Caco-2 (cell line): ENCODE measurements at regions not wholly inside any gene's neighbourhood (a gene's known extent, or its start where the extent isn't known, plus 50 kb on each side); places are given as distances from the start of the nearest gene placed in this dataset.

ENCODE experiments used
- BruUV-seq: library from RNA; stranded (reverse); fragments of 400-500 nt; replicated peaks from 2 replicates; lab custom pipeline; 2021; lab: Mats Ljungman, UMichigan
- CTCF ChIA-PET: fragments of 300-600 bp; sonication (Branson Sonifier 250); formaldehyde crosslinking; loops from one replicate; lab custom pipeline; 2022; ENCODE audit warnings: antibody characterized with exemption; lab: Charles Lee
- POLR2A ChIA-PET: fragments of 300-600 bp; sonication (Branson Sonifier 250); formaldehyde crosslinking; loops from one replicate; lab custom pipeline; 2022; ENCODE audit warnings: antibody characterized with exemption; lab: Charles Lee
- DNase-seq, 2 experiments: peaks; one replicate each; pipeline versions ENCODE4 v3.0.0 to v3.0.0-alpha.2; 2020 to 2022
- H3K27me3 ChIP-seq: replicated peaks from 2 replicates; pipeline ENCODE4 v1.6.0; 2011; ENCODE audit warnings: low read length; ENCODE audit not compliant: control insufficient read depth, insufficient read depth
- H3K36me3 ChIP-seq: 2 replicates; pipeline ENCODE4 v1.5.1; 2011; ENCODE audit warnings: low read length; ENCODE audit not compliant: control insufficient read depth, insufficient read depth
- H3K4me1 ChIP-seq: fragments of 250-450 bp; sonication (Bioruptor Pico); 2 replicates; pipeline ENCODE4 v1.5.1; 2020; ENCODE audit warnings: mild to moderate bottlenecking
- H3K4me3 ChIP-seq: 2 replicates; pipeline ENCODE4 v1.5.1; 2011; ENCODE audit warnings: low read depth, mild to moderate bottlenecking, control low read depth, low read length
- H3K9me3 ChIP-seq: fragments of 250-450 bp; sonication (Bioruptor Pico); 2 replicates; pipeline ENCODE4 v1.5.1; 2020; ENCODE audit warnings: mild to moderate bottlenecking, moderate library complexity
- H3K27ac Mint-ChIP-seq: one replicate; pipeline ENCODE4 v1.8.0; 2022; ENCODE audit warnings: mixed read lengths; ENCODE audit not compliant: unreplicated experiment
- H3K27me3 Mint-ChIP-seq: one replicate; pipeline ENCODE4 v1.8.0; 2022; ENCODE audit warnings: mixed read lengths; ENCODE audit not compliant: insufficient read depth, unreplicated experiment
- H3K36me3 Mint-ChIP-seq: one replicate; pipeline ENCODE4 v1.8.0; 2022; ENCODE audit warnings: mild to moderate bottlenecking, mixed read lengths; ENCODE audit not compliant: insufficient read depth, unreplicated experiment
- H3K4me1 Mint-ChIP-seq: one replicate; pipeline ENCODE4 v1.8.0; 2022; ENCODE audit warnings: low read depth, mixed read lengths; ENCODE audit not compliant: unreplicated experiment
- H3K4me3 Mint-ChIP-seq: one replicate; pipeline ENCODE4 v1.8.0; 2022; ENCODE audit warnings: mild to moderate bottlenecking, moderate library complexity, mixed read lengths; ENCODE audit not compliant: unreplicated experiment
- H3K9me3 Mint-ChIP-seq: one replicate; pipeline ENCODE4 v1.8.0; 2022; ENCODE audit warnings: mixed read lengths; ENCODE audit not compliant: unreplicated experiment
- intact Hi-C: fragments of 100-400 bp; cut with micrococcal nuclease; formaldehyde crosslinking; loops from one replicate; pipeline ENCODE4 v1.10.0; 2022; ENCODE audit not compliant: unreplicated experiment
- TF ChIP-seq, protein P1 (sequence below), 2 experiments: fragments of 200-600 bp in 1 of 2; IDR thresholded peaks; 1 replicate in 1 of 2; 2 replicates in 1 of 2; pipeline versions ENCODE4 v1.5.1 to v1.8.0; 2011 to 2022; ENCODE audit warnings: antibody characterized with exemption in 1 of 2, control low read depth in 1 of 2, inconsistent platforms in 1 of 2, low read depth in 1 of 2, low read length in 1 of 2, mild to moderate bottlenecking in 1 of 2, moderate library complexity in 1 of 2; ENCODE audit not compliant: insufficient read depth in 1 of 2, severe bottlenecking in 1 of 2, unreplicated experiment in 1 of 2

DNA sequence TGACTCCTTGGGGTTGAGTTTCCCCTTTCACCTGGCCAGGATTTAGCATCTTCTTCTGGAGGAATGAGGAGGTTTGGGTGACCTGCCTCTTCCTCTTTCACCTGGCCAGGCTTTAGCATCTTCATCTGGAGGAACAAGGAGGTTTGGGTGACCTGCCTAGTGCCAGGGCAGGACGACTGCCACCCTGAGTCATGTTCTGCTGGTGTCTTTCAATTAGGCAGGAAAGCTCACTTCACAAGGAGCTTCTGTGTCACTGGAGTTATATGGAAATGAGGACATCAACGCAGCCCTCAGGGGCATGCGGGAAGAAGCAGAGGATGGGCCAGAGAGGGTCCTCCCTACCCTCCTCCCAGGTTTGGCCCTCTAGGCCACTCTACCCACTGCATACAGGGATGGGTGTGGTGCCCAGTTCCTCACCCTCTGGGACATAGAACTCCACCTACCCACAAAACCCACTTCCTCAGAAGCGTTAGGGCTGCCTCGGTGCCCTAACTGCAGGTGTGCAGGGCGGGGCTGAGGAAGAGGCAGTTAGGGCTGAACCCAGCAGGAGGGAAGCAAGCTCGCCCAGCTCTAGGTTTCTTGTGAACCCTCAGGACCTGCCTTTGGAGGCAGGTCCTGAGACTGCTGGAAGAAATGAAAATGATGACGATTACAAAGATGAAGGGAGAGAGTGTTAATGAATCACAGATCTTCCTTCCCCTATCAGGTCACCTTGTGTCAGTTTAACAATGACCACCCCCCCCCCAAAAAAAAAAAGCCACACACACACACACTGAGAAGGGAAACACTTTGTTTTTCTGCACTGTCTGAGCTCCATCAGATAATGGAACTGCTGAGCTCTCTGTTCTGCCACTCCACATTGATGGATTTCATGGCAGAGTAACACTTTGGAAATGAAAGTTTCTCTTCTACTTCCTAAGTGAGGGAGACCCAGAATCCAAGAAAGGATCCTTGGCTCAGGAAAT lies 71.0 kb downstream of the ARL4C start:
- intact Hi-C loops: no loop called here
- TF ChIP-seq, protein P1, sequence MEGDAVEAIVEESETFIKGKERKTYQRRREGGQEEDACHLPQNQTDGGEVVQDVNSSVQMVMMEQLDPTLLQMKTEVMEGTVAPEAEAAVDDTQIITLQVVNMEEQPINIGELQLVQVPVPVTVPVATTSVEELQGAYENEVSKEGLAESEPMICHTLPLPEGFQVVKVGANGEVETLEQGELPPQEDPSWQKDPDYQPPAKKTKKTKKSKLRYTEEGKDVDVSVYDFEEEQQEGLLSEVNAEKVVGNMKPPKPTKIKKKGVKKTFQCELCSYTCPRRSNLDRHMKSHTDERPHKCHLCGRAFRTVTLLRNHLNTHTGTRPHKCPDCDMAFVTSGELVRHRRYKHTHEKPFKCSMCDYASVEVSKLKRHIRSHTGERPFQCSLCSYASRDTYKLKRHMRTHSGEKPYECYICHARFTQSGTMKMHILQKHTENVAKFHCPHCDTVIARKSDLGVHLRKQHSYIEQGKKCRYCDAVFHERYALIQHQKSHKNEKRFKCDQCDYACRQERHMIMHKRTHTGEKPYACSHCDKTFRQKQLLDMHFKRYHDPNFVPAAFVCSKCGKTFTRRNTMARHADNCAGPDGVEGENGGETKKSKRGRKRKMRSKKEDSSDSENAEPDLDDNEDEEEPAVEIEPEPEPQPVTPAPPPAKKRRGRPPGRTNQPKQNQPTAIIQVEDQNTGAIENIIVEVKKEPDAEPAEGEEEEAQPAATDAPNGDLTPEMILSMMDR (IDR thresholded peaks at IDR 0.05; ENCODE audit: insufficient read depth in 1 of 2, low read depth in 1 of 2, low read length in 1 of 2, severe bottlenecking in 1 of 2, unreplicated experiment in 1 of 2): no peak
- Mint-ChIP-seq H3K27me3 (no peaks in the 10 kb centered on the region), H3K36me3 (peaks cover 10% of the 10 kb centered on the region), H3K4me3 (no peak overlapping the region), H3K4me1 (peaks cover 34% of the 10 kb centered on the region), H3K9me3 (no peaks in the 10 kb centered on the region), H3K27ac (peak overlapping the region; percentile 96)
- Histone ChIP-seq H3K4me3 (no peak overlapping the region), H3K4me1 (peaks cover 71% of the 10 kb centered on the region), H3K27me3 (no peaks in the 10 kb centered on the region), H3K36me3 (no peaks in the 10 kb centered on the region), H3K9me3 (no peaks in the 10 kb centered on the region)
- DNase-seq: no peak
- no TSS peak for BruUV-seq
- CTCF ChIA-PET: interaction anchor here (0.7 kb wide), 1 partner anchor 123 kb away, joined by 4 read pairs; no protein-coding TSS in a partner anchor
- POLR2A ChIA-PET: interaction anchor here (0.7 kb wide), 1 partner anchor 71 kb away, joined by 11 read pairs; the partner anchor contains the start of gene ARL4C

DNA sequence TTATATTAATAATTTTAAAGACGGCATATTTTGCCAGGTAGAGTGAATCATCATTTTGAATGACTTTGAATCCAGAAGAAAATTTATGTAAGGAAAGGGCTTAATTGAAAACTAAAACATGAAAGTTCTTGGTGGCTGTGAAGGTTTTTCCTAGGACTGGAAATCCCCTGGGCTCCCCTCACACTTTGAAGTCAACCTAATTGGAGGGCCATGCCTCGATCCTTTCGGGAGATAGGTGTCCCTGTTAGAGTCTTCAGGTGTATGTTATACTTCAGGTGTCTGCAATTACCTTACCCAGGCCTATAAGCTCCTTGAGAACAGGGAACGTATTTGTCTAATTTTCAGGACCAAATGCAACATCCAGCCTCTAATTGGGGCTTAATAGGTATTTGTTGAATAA lies 73.0 kb downstream of the ARL4C start:
- ChIA-PET POLR2A (no interaction called here), CTCF (no interaction called here)
- intact Hi-C loops: no loop called here

DNA sequence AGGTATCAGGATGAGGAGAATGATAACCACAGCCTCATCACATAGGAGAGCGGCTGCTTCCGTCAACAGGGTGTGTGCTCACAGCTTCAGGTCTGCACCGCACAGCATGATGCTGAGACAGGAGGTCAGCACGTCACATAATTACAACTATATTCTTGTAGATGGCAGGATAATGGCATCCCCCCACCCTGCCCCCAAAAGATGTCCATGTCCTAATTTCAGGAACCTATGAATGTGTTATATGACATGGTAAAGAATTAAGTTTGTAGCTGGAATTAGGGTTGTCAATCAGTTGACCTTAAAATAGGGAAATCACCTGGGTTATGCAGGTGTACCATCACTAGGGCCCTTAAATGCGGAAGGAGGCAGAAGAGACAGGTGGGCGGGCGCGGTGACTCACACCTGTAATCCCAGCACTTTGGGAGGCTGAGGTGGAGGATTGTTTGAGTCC lies 73.9 kb downstream of the ARL4C start:
- H3K4me3 ChIP-seq: no peak overlapping the region
- no TSS peak for BruUV-seq
- peak overlapping the region; percentile 85 for H3K27ac Mint-ChIP-seq
- ChIA-PET POLR2A (interaction anchor here (0.6 to 1.0 kb wide), 2 partner anchors 61 to 856 kb away, joined by 3 read pairs; no protein-coding TSS in a partner anchor), CTCF (interaction anchor here (0.9 kb wide), 1 partner anchor 56 kb away, joined by 6 read pairs; no protein-coding TSS in a partner anchor)
- H3K4me1 Mint-ChIP-seq: peaks cover 31% of the 10 kb centered on the region
- TF ChIP-seq, protein P1 (IDR thresholded peaks at IDR 0.05; ENCODE audit: insufficient read depth in 1 of 2, low read depth in 1 of 2, low read length in 1 of 2, severe bottlenecking in 1 of 2, unreplicated experiment in 1 of 2): no peak
- intact Hi-C loops: loop anchor here (1.0 kb wide), 1 partner anchor 57 kb away; no protein-coding TSS in a partner anchor
- peaks cover 61% of the 10 kb centered on the region for H3K4me1 ChIP-seq
- no peak overlapping the region for H3K4me3 Mint-ChIP-seq
- no peaks in the 10 kb centered on the region for H3K27me3 Mint-ChIP-seq
- H3K36me3 ChIP-seq: no peaks in the 10 kb centered on the region
- H3K27me3 ChIP-seq: no peaks in the 10 kb centered on the region
- no peak for DNase-seq
- H3K36me3 Mint-ChIP-seq: peaks cover 10% of the 10 kb centered on the region
- no peaks in the 10 kb centered on the region for H3K9me3 ChIP-seq
- no peaks in the 10 kb centered on the region for H3K9me3 Mint-ChIP-seq

More for the DNA sequence above, 73.0 kb downstream of the ARL4C start:
- Mint-ChIP-seq H3K27ac (peak overlapping the region; percentile 50), H3K4me1 (peaks cover 29% of the 10 kb centered on the region), H3K4me3 (no peak overlapping the region), H3K9me3 (no peaks in the 10 kb centered on the region), H3K36me3 (peaks cover 10% of the 10 kb centered on the region), H3K27me3 (no peaks in the 10 kb centered on the region)
- Histone ChIP-seq H3K27me3 (no peaks in the 10 kb centered on the region), H3K4me3 (no peak overlapping the region), H3K36me3 (no peaks in the 10 kb centered on the region), H3K9me3 (no peaks in the 10 kb centered on the region), H3K4me1 (peaks cover 70% of the 10 kb centered on the region)
- no TSS peak for BruUV-seq
- DNase-seq: no peak
- TF ChIP-seq, protein P1 (IDR thresholded peaks at IDR 0.05; ENCODE audit: insufficient read depth in 1 of 2, low read depth in 1 of 2, low read length in 1 of 2, severe bottlenecking in 1 of 2, unreplicated experiment in 1 of 2): no peak
